RWPE2 (cell line): ENCODE measurements at regions not wholly inside any gene's neighbourhood (a gene's known extent, or its start where the extent isn't known, plus 50 kb on each side); places are given as distances from the start of the nearest gene placed in this dataset.
A peak's percentile ranks its signal among the peaks of the same experiment; 100 is the strongest.

Source experiments
- ATAC-seq: fragments of 200-7000 bp; cut with Tn5 transposase; 3 replicates; pipeline ENCODE4 v1.9.1; 2021; ENCODE audit warnings: low read depth
- DNase-seq: peaks from one replicate; pipeline ENCODE4 v3.0.0-alpha.2; 2020; ENCODE audit warnings: low spot score
- H3K27ac ChIP-seq: fragments of 450-650 bp; 2 replicates; pipeline ENCODE4 v1.5.1; 2017; ENCODE audit warnings: mild to moderate bottlenecking; ENCODE audit not compliant: poor library complexity, severe bottlenecking
- H3K27me3 ChIP-seq: fragments of 250-450 bp; sonication (Bioruptor Pico); 2 replicates; pipeline ENCODE4 v1.5.1; 2021; ENCODE audit warnings: mild to moderate bottlenecking, moderate library complexity; ENCODE audit not compliant: insufficient read depth, poor library complexity, severe bottlenecking
- H3K36me3 ChIP-seq: fragments of 250-450 bp; sonication (Bioruptor Pico); 2 replicates; pipeline ENCODE4 v1.5.1; 2020; ENCODE audit warnings: low read depth, mild to moderate bottlenecking, moderate library complexity
- H3K4me1 ChIP-seq: fragments of 250-450 bp; sonication (Bioruptor Pico); 2 replicates; pipeline ENCODE4 v1.5.1; 2021; ENCODE audit warnings: mild to moderate bottlenecking, moderate library complexity; ENCODE audit not compliant: insufficient read depth, poor library complexity, severe bottlenecking
- H3K4me3 ChIP-seq: fragments of 250-450 bp; sonication (Bioruptor Pico); 2 replicates; pipeline ENCODE4 v1.5.1; 2021; ENCODE audit warnings: mild to moderate bottlenecking, moderate library complexity; ENCODE audit not compliant: severe bottlenecking
- H3K9me3 ChIP-seq: fragments of 250-450 bp; sonication (Bioruptor Pico); 2 replicates; pipeline ENCODE4 v1.5.1; 2021; ENCODE audit warnings: mild to moderate bottlenecking, moderate library complexity; ENCODE audit not compliant: severe bottlenecking
- TF ChIP-seq, protein P1 (sequence below): fragments of 450-650 bp; IDR thresholded peaks from one replicate; pipeline ENCODE4 v1.5.1; 2017; ENCODE audit warnings: mild to moderate bottlenecking, moderate library complexity; ENCODE audit not compliant: poor library complexity, severe bottlenecking

GRCh38 chr7:34338961-34339526 is 319.0 kb upstream of the NPSR1 start:
- ATAC-seq (peak; percentile 69), DNase-seq (no peak)
- H3K4me1 ChIP-seq: peaks cover 5% of the 10 kb centered on the region
- TF ChIP-seq, protein P1, sequence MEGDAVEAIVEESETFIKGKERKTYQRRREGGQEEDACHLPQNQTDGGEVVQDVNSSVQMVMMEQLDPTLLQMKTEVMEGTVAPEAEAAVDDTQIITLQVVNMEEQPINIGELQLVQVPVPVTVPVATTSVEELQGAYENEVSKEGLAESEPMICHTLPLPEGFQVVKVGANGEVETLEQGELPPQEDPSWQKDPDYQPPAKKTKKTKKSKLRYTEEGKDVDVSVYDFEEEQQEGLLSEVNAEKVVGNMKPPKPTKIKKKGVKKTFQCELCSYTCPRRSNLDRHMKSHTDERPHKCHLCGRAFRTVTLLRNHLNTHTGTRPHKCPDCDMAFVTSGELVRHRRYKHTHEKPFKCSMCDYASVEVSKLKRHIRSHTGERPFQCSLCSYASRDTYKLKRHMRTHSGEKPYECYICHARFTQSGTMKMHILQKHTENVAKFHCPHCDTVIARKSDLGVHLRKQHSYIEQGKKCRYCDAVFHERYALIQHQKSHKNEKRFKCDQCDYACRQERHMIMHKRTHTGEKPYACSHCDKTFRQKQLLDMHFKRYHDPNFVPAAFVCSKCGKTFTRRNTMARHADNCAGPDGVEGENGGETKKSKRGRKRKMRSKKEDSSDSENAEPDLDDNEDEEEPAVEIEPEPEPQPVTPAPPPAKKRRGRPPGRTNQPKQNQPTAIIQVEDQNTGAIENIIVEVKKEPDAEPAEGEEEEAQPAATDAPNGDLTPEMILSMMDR: no peak
- no peak overlapping the region for H3K27ac ChIP-seq
- no peaks in the 10 kb centered on the region for H3K27me3 ChIP-seq
- H3K9me3 ChIP-seq: peaks cover 1% of the 10 kb centered on the region
- no peaks in the 10 kb centered on the region for H3K36me3 ChIP-seq
- no peak overlapping the region for H3K4me3 ChIP-seq

DNA sequence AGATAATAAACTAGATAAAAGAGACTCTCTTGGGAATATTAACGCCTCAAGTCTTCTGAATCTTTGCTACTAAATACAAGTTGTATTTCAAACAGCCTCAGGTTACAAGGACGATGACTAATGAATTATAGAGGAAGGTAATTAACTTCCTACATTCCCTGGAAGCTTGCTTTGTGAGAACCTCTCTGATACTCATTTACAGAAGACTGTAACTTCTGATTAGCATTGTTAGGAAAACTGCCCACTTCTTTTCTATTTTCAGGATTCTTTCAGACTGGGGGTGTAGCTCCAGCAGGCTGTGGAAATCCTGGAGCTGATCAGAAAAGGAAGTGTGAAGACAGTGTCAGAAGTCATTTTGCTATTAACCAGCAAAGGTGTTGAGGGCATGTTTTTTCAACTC is 316.7 kb upstream of the NPSR1 start:
- no peak for DNase-seq
- H3K36me3 ChIP-seq: no peaks in the 10 kb centered on the region
- H3K9me3 ChIP-seq: peaks cover 1% of the 10 kb centered on the region
- H3K4me3 ChIP-seq: no peak overlapping the region
- H3K4me1 ChIP-seq: peaks cover 5% of the 10 kb centered on the region
- H3K27ac ChIP-seq: no peak overlapping the region
- ATAC-seq: peak; percentile 70; the same call in 2 of the 3 replicates
- TF ChIP-seq, protein P1: no peak
- H3K27me3 ChIP-seq: no peaks in the 10 kb centered on the region

- TF ChIP-seq, protein P1: no peak
- Histone ChIP-seq H3K27ac (no peak overlapping the region), H3K4me1 (peaks cover 5% of the 10 kb centered on the region), H3K27me3 (no peaks in the 10 kb centered on the region), H3K36me3 (no peaks in the 10 kb centered on the region), H3K9me3 (peaks cover 1% of the 10 kb centered on the region), H3K4me3 (no peak overlapping the region)
- DNase-seq: no peak
- ATAC-seq: no peak
Measured at GRCh38 chr7:34342387-34342786, 315.6 kb upstream of the NPSR1 start.

DNA sequence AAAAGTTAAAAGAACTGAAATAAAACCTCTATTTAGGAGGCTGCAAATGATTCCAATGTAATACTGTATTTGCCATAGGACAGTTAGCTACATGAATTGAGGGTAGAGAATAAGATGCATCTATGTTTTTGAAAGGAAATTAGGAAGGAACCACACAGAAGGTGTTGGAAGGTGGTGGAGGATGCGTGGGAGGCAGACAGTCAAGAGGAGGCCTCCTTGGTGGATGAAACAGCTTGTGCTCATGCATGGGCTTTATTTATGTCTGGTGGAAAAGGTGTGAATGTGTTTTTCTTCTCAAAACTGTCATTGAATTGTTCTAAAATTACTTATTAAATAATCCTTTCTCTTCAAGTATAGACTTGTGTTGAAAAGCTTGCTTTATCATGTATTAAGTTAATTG is 314.4 kb upstream of the NPSR1 start:
- TF ChIP-seq, protein P1: no peak
- no peaks in the 10 kb centered on the region for H3K27me3 ChIP-seq
- ATAC-seq (no peak), DNase-seq (no peak)
- H3K27ac ChIP-seq: no peak overlapping the region
- H3K9me3 ChIP-seq: no peaks in the 10 kb centered on the region
- H3K36me3 ChIP-seq: no peaks in the 10 kb centered on the region
- peaks cover 5% of the 10 kb centered on the region for H3K4me1 ChIP-seq
- H3K4me3 ChIP-seq: no peak overlapping the region

- Histone ChIP-seq H3K4me1 (peaks cover 12% of the 10 kb centered on the region), H3K27ac (no peak overlapping the region), H3K9me3 (no peaks in the 10 kb centered on the region), H3K36me3 (no peaks in the 10 kb centered on the region), H3K27me3 (no peaks in the 10 kb centered on the region), H3K4me3 (no peak overlapping the region)
- DNase-seq (no peak), ATAC-seq (no peak)
- TF ChIP-seq, protein P1: no peak
Measured at GRCh38 chr7:34354011-34354410, 304.0 kb upstream of the NPSR1 start.
